ENCODE measurements at regions not wholly inside any gene's neighbourhood (a gene's known extent, or its start where the extent isn't known, plus 50 kb on each side); places are given as distances from the start of the nearest gene placed in this dataset.
"Not testable (repeated sequence)": the region's sequence is repeated elsewhere in the genome, so short reads cannot be mapped to it uniquely, and the experiment has no call there.

GRCh38 chr7:25059576-25059975 lies 65.5 kb downstream of the CYCS start:
- no peak for DNase-seq (ENCODE audit: low read depth)
- TF ChIP-seq, protein P1, sequence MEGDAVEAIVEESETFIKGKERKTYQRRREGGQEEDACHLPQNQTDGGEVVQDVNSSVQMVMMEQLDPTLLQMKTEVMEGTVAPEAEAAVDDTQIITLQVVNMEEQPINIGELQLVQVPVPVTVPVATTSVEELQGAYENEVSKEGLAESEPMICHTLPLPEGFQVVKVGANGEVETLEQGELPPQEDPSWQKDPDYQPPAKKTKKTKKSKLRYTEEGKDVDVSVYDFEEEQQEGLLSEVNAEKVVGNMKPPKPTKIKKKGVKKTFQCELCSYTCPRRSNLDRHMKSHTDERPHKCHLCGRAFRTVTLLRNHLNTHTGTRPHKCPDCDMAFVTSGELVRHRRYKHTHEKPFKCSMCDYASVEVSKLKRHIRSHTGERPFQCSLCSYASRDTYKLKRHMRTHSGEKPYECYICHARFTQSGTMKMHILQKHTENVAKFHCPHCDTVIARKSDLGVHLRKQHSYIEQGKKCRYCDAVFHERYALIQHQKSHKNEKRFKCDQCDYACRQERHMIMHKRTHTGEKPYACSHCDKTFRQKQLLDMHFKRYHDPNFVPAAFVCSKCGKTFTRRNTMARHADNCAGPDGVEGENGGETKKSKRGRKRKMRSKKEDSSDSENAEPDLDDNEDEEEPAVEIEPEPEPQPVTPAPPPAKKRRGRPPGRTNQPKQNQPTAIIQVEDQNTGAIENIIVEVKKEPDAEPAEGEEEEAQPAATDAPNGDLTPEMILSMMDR (IDR thresholded peaks at IDR 0.05; ENCODE audit: insufficient read depth, low read depth, low read length, missing control alignments), result no peak
- H3K4me3 ChIP-seq (ENCODE audit: low read depth, low read length), result no peak overlapping the region

DNA sequence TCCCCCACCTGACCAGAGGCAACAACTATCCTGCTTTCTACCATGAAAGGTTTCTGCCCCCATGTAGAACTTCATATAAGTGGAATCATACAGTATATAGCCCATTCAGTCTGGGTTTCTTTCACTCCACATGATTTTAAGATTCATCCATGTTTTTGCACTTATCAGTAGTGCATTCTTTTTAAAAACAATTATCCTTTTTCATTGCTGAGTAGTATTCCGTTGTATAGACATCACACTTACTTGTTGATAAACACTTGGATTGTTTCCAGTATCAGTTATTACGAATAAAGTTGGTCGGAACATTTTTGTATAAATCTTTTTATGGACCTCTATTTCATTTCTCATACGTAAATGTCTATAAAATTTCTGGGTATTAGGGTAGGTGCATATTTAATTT lies 68.7 kb downstream of the CYCS start:
- DNase-seq (ENCODE audit: low read depth), result no peak
- TF ChIP-seq, protein P1 (IDR thresholded peaks at IDR 0.05; ENCODE audit: insufficient read depth, low read depth, low read length, missing control alignments), result no peak
- H3K4me3 ChIP-seq (ENCODE audit: low read depth, low read length), result no peak overlapping the region

DNA sequence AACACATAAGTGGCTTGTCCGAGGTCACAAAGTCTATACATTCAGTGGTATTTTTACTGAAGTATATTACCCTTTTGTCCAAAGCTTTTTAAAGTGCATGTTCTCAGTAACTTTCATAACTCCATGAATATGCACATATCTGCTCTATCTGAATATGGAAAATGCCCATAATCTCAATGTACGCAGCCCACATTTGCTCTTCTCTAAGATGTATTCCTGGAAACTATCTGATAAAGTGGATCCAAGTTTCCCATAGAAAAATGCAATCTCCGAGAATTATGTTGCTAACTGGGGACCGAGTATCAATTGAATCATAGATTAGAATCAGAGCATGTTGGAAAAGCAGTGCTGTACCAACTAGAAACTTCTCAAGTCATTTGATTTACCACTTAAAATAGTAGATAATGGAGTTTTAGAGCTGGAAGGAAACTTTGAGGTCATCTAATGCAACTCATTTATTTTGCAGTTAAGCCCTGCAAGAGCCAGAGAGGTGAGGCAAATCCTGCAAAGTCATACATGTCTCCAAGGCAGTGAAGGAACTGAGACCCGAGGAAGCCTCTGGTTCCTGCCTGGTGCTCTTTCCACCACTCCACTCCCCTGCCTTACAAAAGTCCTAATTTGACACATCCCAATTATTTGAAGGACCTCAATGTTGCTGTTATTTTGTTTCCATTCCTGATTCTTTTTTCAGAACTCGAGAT lies 69.4 kb downstream of the CYCS start:
- TF ChIP-seq, protein P1 (IDR thresholded peaks at IDR 0.05; ENCODE audit: insufficient read depth, low read depth, low read length, missing control alignments), result no peak
- H3K4me3 ChIP-seq (ENCODE audit: low read depth, low read length), result no peak overlapping the region
- no peak for DNase-seq (ENCODE audit: low read depth)

- TF ChIP-seq, protein P1 (IDR thresholded peaks at IDR 0.05; ENCODE audit: insufficient read depth, low read depth, low read length, missing control alignments), result no peak
- H3K4me3 ChIP-seq (ENCODE audit: low read depth, low read length), result no peak overlapping the region
- DNase-seq (ENCODE audit: low read depth), result no peak
These were observed 70.1 kb downstream of the CYCS start for GRCh38 chr7:25054819-25055519.

GRCh38 chr7:25050223-25050622 lies 70.2 kb upstream of the OSBPL3 start:
- DNase-seq (ENCODE audit: low read depth), result no peak
- no peak overlapping the region for H3K4me3 ChIP-seq (ENCODE audit: low read depth, low read length)
- TF ChIP-seq, protein P1 (IDR thresholded peaks at IDR 0.05; ENCODE audit: insufficient read depth, low read depth, low read length, missing control alignments), result no peak

DNA sequence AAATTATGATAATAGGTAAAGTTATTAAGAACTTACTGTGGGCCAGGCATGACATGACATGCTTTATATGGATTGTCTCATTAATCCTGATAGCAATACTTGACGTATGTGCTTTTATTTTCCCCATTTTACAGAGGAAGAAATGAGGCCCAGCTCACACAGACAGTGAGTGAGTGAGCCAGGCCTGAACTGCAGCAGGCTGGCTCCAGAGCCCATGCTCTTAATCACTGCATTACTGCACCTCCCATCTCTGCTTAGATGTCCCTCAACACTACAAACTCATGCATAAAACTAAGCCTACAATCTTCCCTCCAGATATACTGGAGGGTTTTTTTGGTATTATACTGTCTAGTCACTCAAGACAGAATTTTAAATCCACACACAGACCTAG lies 68.5 kb upstream of the OSBPL3 start:
- H3K4me3 ChIP-seq (ENCODE audit: low read depth, low read length), result no peak overlapping the region
- TF ChIP-seq, protein P1 (IDR thresholded peaks at IDR 0.05; ENCODE audit: insufficient read depth, low read depth, low read length, missing control alignments), result no peak
- no peak for DNase-seq (ENCODE audit: low read depth)

- not testable (repeated sequence) for H3K4me3 ChIP-seq (ENCODE audit: low read depth, low read length); DNase-seq (ENCODE audit: low read depth)
These were observed 67.8 kb upstream of the OSBPL3 start for GRCh38 chr7:25047571-25048443.

Data from GM12865 (cell line).